OCI-LY3 (cell line): ENCODE measurements at regions not wholly inside any gene's neighbourhood (a gene's known extent, or its start where the extent isn't known, plus 50 kb on each side); places are given as distances from the start of the nearest gene placed in this dataset.

ENCODE experiments used
- EZH2phosphoT487 ChIP-seq: fragments of 200-600 bp; shearing (Covaris generic); IDR thresholded peaks from 2 replicates; pipeline ENCODE4 v1.6.1; 2018; ENCODE audit warnings: antibody characterized with exemption, mixed run types, low read depth
- TF ChIP-seq, protein P1 (sequence below): fragments of 200-600, 300-600 bp; sonication (generic); IDR thresholded peaks from 2 replicates; pipeline ENCODE4 v1.5.1; 2014; ENCODE audit warnings: antibody characterized with exemption, low read length, low read depth

DNA sequence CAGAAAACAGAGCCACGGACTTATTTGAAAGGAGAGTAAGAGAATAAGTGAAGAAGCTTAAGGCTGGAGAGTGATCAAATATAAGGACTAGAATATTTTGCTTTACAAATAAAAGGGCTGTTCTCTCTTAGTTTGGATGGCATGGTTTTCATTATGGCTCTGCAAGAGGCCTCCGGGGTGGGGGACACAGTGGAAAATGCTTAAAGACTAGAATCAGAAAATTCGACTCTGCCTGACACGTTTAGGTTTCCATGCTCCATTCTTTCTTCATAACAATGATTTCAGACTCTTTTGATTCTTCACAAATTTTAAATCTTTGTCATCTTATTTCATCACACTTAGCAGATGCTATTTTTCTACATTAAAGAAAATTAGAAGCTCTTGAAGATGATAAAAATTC is 632.4 kb upstream of the BOD1L1 start:
- TF ChIP-seq, protein P1, sequence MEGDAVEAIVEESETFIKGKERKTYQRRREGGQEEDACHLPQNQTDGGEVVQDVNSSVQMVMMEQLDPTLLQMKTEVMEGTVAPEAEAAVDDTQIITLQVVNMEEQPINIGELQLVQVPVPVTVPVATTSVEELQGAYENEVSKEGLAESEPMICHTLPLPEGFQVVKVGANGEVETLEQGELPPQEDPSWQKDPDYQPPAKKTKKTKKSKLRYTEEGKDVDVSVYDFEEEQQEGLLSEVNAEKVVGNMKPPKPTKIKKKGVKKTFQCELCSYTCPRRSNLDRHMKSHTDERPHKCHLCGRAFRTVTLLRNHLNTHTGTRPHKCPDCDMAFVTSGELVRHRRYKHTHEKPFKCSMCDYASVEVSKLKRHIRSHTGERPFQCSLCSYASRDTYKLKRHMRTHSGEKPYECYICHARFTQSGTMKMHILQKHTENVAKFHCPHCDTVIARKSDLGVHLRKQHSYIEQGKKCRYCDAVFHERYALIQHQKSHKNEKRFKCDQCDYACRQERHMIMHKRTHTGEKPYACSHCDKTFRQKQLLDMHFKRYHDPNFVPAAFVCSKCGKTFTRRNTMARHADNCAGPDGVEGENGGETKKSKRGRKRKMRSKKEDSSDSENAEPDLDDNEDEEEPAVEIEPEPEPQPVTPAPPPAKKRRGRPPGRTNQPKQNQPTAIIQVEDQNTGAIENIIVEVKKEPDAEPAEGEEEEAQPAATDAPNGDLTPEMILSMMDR, result no peak
- no peak for TF ChIP-seq EZH2phosphoT487
